ENCODE measurements at regions not wholly inside any gene's neighbourhood (a gene's known extent, or its start where the extent isn't known, plus 50 kb on each side); places are given as distances from the start of the nearest gene placed in this dataset.
A peak's percentile ranks its signal among the peaks of the same experiment; 100 is the strongest.

DNA sequence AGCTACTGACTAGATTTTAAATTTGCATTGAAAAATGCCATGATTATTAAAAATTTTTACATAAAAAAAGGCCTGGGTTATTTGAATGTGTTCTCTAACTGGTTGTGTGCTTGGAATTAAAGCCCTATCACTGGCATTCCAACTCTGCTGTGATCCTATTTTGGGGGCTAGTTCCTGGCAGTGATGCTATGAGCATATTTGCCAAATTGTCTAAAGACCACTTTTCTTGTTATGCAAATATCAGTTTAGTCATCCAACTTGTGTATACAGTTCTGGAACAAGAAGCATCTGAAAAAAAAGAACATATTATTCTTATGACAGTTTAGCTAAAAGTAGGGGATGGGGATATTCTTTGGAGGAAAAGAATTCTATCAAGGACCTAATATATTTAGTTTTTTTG lies 243.4 kb upstream of the ZNF717 start:
- TF ChIP-seq, protein P1, sequence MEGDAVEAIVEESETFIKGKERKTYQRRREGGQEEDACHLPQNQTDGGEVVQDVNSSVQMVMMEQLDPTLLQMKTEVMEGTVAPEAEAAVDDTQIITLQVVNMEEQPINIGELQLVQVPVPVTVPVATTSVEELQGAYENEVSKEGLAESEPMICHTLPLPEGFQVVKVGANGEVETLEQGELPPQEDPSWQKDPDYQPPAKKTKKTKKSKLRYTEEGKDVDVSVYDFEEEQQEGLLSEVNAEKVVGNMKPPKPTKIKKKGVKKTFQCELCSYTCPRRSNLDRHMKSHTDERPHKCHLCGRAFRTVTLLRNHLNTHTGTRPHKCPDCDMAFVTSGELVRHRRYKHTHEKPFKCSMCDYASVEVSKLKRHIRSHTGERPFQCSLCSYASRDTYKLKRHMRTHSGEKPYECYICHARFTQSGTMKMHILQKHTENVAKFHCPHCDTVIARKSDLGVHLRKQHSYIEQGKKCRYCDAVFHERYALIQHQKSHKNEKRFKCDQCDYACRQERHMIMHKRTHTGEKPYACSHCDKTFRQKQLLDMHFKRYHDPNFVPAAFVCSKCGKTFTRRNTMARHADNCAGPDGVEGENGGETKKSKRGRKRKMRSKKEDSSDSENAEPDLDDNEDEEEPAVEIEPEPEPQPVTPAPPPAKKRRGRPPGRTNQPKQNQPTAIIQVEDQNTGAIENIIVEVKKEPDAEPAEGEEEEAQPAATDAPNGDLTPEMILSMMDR (conservative IDR thresholded peaks at IDR 0.05; ENCODE audit: low read length), result no peak
- no peak for DNase-seq (ENCODE audit: low read depth)
- H3K4me3 ChIP-seq (ENCODE audit: low read length), result no peak overlapping the region

DNA sequence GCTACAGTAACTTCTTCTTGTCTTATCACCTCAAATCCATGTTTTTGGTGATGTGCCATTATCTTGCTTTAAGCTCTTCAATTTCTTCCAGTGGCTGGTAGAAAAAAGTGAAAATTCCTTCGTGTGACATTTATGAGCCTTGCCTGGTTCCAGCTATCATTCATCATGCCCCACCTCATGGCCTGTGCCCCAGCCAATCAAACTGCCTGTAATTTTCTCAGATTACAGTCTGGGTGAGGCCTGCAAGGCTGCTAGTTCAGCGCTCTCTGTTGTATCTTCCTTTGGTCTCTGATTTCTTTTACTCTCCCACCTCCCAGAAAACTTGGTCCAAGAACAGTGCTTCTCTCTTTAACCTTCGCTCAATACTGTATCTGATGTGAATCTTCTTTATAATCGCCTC lies 249.3 kb upstream of the ZNF717 start:
- DNase-seq (ENCODE audit: low read depth), result no peak
- TF ChIP-seq, protein P1 (conservative IDR thresholded peaks at IDR 0.05; ENCODE audit: low read length), result no peak
- H3K4me3 ChIP-seq (ENCODE audit: low read length), result no peak overlapping the region

DNA sequence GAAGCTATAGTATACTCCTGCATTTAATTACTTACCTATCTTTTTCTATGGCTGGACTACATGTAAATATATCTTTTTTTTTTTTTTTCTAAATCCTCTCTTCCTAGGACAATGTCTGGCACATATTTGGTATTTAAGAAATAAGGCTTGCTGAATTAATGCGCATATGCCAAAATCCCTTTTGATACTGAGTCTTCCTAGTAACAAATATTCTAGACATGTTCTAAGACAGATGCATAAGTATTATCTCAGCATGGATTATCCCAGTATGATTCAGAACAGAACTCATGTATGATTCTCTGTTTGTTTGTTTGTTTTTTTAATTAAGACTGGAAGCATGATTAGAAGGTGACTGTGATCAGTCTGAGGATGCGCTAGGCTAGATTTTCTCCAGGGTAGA lies 249.8 kb upstream of the ZNF717 start:
- DNase-seq (ENCODE audit: low read depth), result no peak
- no peak overlapping the region for H3K4me3 ChIP-seq (ENCODE audit: low read length)
- TF ChIP-seq, protein P1 (conservative IDR thresholded peaks at IDR 0.05; ENCODE audit: low read length), result no peak

DNA sequence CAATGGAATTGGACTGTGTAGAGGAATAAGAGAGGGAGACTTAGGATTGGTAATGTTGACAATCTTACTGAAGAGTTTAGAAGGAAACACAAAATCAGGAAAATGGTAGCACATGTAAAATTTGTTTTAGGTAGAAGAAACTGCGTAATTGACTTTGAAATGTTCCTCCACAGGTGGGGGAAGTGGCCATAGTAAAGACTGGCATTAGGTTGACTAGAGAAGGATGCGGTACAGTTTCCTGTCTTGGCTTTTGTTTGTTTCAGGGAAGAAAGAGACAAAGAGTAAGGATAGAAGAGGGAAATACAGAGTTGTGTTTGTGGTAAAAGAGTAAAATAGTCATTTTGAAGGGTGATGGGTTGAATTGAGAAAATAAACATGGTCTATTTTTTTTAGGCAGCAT lies 253.6 kb upstream of the ZNF717 start:
- TF ChIP-seq, protein P1 (conservative IDR thresholded peaks at IDR 0.05; ENCODE audit: low read length), result no peak
- DNase-seq (ENCODE audit: low read depth), result no peak
- no peak overlapping the region for H3K4me3 ChIP-seq (ENCODE audit: low read length)

DNA sequence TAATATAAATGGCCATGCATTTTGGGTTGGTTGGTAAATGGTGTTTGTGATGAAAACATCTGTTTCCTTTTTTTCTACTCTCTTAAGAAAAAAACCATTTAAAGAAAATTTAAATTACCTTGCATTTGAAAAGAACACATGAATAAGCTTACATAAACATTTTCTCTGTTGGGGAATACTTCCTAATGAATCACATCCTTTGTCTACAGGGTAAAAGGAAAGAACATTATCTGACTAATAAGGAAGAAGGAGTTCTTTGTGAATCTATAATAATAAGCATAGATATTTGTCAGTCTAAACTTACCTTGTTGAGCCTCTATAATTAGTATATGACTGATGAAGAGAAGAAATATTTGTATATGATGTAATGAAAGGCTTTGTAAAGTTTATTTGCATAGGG lies 254.1 kb upstream of the ZNF717 start:
- TF ChIP-seq, protein P1 (conservative IDR thresholded peaks at IDR 0.05; ENCODE audit: low read length), result no peak
- H3K4me3 ChIP-seq (ENCODE audit: low read length), result no peak overlapping the region
- no peak for DNase-seq (ENCODE audit: low read depth)

DNA sequence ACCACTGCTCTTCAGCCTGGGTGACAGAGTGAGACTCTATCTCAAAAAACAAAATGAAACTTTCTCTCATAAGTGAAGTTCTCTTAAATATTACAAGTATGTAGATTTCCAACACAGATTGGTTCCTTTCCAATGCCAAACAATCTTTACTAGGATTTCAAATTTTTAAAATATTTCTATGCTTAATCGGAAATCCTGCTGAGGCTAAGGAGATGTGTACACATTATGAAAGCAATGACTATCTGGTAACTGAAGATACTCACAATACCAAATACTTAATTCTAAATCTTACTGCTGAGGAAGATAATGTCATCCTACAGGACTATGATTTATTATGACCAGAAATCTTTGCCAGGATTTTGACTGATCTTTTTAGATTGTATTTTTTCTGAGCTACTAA lies 255.6 kb upstream of the ZNF717 start:
- TF ChIP-seq, protein P1 (conservative IDR thresholded peaks at IDR 0.05; ENCODE audit: low read length), result no peak
- DNase-seq (ENCODE audit: low read depth), result peak; percentile 52
- H3K4me3 ChIP-seq (ENCODE audit: low read length), result no peak overlapping the region

DNA sequence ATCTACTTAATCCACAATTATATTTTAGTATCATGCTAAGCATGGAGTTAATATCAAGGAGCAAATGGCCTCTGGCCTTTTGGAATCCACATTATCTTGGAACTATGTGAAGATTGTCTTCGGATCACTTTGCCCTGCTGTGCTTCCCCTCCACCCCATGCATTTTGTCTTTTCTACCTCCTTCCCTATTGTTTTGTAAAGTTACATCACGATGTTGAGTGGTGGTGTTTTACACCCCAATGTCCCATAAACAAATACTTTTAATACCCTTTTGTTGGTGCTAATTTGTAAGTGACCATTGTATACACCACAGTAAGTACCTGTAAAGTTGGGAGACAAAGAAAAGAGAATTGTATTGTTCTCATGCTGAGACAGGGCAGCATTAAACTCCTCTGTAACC lies 258.4 kb upstream of the ZNF717 start:
- no peak for DNase-seq (ENCODE audit: low read depth)
- no peak overlapping the region for H3K4me3 ChIP-seq (ENCODE audit: low read length)
- TF ChIP-seq, protein P1 (conservative IDR thresholded peaks at IDR 0.05; ENCODE audit: low read length), result no peak

Data from AG10803 (cell line).